Pons (tissue), 1 donor: ENCODE measurements at regions not wholly inside any gene's neighbourhood (a gene's known extent, or its start where the extent isn't known, plus 50 kb on each side); places are given as distances from the start of the nearest gene placed in this dataset.
"Not testable (repeated sequence)": the region's sequence is repeated elsewhere in the genome, so short reads cannot be mapped to it uniquely, and the experiment has no call there.

Source experiments
- DNase-seq: peaks from one replicate; pipeline ENCODE4 v3.0.0-alpha.2; 2016; ENCODE audit warnings: low spot score

GRCh38 chr7:137110091-137110509, 233.4 kb downstream of the PTN start:
- no peak for DNase-seq

GRCh38 chr7:137107802-137108201, 235.7 kb downstream of the PTN start:
- not testable (repeated sequence) for DNase-seq

DNA sequence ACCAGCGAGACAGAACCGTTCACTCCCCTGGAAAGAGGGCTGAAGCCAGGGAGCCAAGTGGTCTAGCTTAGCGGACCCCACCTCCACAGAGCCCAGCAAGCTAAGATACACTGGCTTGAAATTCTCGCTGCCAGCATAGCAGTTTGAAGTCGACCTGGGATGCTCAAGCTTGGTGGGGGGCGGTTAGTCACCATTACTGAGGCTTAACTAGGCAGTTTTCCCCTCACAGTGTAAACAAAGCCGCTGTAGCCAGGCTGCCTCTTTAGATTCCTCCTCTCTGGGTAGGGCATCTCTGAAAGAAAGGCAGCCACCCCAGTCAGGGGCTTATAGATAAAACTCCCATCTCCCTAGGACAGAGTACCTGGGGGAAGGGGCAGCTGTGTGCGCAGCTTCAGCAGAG, 235.1 kb downstream of the CHRM2 start:
- not testable (repeated sequence) for DNase-seq

DNA sequence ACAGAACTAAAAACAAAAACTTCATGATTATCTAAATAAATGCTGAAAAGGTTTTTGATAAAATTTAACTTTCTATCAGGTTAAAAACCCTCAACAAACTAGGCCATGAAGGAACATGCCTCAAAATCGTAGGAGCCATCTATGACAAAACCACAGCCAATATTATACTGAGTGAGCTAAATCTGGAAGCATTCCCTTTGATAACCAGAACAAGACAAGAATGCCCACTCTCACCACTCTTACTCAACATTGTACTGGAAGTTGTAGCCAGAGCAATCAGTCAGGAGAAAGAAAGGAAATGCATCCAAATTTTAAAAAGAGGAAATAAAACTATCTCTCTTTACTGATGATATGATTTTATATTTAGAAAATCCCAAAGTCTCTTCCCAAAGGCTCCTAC, 228.7 kb downstream of the CHRM2 start:
- DNase-seq = no peak

GRCh38 chr7:137096607-137097006, 228.2 kb downstream of the CHRM2 start:
- no peak for DNase-seq

DNA sequence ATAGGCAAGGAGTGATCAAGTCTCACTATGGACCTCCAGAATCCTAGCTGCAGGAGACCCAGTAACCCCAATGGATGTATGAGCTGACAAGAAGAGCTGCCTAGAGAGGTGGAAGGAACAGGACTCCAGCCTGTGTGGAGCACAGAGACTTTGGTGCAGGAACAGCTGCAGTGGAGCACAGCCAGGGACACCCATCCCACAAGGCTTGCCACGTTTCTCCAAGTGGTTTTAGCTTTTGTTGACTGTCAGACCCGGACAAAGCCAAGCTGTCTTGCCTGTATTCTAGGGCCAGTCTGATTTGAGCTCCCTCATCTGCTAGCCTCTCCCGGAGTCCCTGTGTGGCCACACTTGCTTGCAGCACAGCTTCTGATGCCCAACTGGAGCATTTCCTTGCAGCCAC, 224.7 kb downstream of the CHRM2 start:
- no peak for DNase-seq

DNA sequence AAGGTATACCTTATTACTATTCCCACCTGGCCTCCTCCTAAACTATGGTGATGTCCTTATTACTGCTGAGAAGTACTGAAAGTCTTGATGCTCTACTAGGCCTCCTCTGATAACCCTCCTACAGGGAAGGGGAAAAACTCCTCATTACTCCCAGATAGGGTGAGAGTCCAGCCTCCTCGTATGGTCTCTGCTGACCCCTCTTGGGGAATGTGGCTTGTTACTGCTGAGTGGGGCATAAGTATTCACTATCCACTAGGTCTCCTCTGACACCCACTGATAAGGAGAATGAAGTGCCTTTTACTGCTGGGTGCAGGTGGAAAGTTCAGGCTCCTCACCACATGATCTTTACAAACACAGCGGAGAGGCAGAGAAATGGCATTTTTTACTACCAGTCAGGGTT, 222.9 kb downstream of the CHRM2 start:
- no peak for DNase-seq

GRCh38 chr7:137086896-137087295, 218.4 kb downstream of the CHRM2 start:
- no peak for DNase-seq

DNA sequence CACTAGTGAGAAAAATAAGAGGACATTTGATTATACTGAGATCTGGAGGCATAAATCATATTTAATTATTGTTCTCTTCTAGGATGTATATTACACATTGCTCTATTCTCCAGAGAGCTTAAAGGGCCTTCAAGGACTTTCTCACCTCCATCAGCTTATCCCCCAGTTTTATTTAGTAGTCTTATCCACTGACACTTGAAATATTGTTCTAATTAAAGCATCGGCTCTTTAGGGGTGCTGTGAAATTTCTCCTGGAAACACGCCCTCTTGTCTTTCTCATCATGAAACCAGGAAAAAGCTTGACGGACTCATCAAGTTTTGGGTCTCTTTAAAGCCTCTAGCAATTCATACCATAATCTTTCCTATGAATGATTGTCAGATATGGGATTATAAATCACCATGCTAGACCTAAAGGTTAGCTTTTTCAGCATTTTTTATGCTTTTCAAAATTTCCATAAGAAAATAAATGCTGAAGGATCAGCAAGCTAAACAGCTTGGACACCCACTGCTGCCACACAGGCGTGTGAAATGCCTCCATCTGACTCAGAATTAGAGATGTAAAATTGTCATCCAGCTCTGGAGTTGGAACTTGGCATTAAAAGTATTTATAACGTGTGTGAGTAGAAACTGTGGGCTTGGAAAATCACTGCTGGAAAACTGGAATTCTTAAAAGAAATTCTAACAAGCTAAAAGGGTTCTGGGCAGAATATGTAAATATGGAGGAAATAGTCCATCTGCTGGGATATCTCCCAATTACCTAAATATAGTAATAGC, 216.3 kb downstream of the CHRM2 start:
- peak; percentile 25 for DNase-seq

DNA sequence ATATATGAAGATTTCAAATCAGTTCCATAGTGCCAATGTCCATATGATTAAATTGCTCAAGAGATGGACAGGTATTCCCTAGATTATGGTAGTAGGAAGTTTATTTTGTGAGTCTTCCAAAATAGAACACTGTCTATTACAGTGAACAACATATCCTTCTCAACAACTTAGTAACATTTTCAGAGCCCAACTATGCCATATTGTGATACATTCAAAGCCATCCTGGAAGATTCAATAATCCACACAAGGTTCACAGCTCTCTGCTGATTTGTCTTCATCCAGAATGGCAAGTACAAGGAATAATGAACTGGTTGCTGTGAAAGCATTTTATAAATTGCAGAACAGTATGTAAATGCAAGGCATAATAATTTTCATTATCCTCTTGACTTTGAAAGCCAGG, 213.9 kb downstream of the CHRM2 start:
- DNase-seq = no peak

DNA sequence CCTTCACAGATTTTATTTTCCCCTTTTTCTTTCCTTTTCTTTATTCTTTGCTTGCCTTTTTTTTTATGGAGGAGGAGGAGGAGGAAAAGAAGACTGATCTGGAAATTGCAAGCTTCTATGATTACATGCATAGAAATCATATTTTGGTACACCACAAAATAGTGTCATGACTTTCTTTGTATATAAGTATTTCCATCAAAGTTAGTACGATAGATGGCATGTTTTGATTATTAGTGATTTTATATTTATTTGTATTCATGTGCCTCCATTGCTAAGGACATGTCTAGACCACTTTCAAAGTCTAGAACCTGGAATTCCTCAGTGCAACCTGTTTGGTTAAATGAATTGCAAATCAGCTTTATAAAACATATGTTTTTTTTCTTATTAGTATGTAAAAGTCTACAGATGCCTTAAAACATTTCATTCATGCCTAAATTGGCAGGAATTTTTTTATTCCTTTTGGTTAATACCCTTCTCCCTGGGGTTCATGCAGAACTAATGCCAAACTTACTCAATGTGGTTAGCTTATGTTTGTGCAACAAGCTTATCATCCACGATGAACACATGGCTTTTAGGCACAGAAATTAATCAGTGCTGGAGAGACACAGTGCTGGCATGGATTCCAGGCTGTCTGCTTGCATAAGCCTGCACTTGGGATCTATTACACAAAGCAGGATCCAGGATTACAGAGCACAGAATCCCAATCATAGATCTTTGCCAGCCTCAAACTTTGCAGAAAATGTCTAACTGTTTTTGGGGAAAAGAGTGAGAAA, 213.1 kb downstream of the CHRM2 start:
- DNase-seq = peak; percentile 16

DNA sequence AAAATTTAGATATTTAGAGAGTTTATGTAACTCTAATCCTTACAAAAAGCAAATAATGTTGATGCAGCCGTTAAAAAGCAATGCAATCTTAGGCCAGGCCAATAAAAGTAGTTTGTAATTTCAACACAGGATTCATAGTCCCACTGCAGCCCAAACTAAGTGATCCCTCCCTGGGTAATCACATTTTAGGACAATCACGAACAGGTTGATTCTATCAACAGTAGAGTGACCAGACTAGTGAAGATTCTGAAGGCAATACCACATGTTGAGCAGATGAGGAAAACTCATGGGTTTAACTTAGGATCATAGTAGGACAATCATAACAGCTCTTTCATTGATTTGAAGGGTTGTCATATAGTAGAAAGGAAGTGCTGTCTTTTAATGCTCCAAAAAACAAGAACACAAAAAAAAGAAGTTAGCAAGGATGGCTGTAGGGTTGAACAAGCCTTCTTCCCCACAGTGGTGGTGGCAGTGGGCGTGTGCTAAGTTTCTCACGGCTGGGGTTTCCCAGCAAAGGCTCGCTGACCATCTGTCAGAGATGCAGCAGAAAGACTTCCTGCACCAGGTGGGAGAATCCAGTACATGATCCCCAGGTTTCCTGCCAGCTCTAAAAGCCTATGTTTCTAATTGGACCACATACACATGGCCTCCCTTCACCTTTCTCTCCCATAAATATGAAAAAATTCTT, 212.2 kb downstream of the CHRM2 start:
- DNase-seq = no peak

- DNase-seq = no peak
These were observed 210.3 kb downstream of the CHRM2 start for GRCh38 chr7:137078781-137079180.

DNA sequence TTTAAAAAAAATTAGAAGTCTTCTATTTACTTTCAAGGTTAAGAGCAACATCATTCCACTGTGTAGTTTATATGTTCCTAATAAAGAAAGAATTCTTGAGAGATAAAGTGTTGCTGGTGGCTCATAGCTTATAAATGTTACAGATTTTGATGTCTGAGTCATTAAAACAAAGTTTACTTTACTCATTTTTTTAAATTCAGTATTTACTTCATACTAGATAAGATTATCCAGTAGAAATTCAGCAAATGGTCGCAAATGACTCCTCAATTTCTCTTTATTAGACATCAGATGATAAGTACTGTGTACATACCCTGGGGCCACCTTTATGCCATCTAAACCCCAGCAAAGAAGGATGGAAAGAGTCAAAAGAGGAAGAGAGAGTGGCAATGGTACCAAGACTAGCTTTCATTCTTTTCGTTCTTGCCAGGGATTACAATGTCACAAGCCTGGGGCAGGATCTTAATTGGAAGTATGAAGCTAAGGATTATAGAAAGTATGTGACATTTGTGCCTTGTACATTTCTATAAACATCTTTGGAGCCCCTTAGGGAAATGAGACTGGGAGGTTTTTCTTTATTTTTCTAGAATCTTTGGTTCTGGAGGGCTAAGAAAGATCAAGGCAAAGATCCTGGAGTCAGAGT, 206.1 kb downstream of the CHRM2 start:
- DNase-seq = no peak

- no peak for DNase-seq
These were observed 205.3 kb downstream of the CHRM2 start for GRCh38 chr7:137073571-137074325.
